ENCODE measurements at regions not wholly inside any gene's neighbourhood (a gene's known extent, or its start where the extent isn't known, plus 50 kb on each side); places are given as distances from the start of the nearest gene placed in this dataset.
A peak's percentile ranks its signal among the peaks of the same experiment; 100 is the strongest.
"Not testable (repeated sequence)": the region's sequence is repeated elsewhere in the genome, so short reads cannot be mapped to it uniquely, and the experiment has no call there.

GRCh38 chr4:9537101-9537500 lies 92.9 kb downstream of the DEFB131A start:
- SMC1A ChIA-PET (ENCODE audit: uncharacterized antibody, unreplicated experiment); ATAC-seq: not testable (repeated sequence)

GRCh38 chr4:9539939-9540520 lies 95.8 kb downstream of the DEFB131A start:
- H3K79me2 ChIP-seq (ENCODE audit: control insufficient read depth, insufficient read depth, low read length); H3K36me3 ChIP-seq (ENCODE audit: control insufficient read depth in 2 of 2, insufficient read depth in 2 of 2, low read length in 1 of 2); DNase-seq (ENCODE audit: low read depth, low spot score); H3K4me1 ChIP-seq (ENCODE audit: control insufficient read depth, insufficient read depth, low read length); H3K4me3 ChIP-seq; H3K27me3 ChIP-seq (replicated peaks in 1 of 2; ENCODE audit: control insufficient read depth in 2 of 2, insufficient read depth in 2 of 2, low read length in 1 of 2); POLR2A ChIA-PET; RAD21 ChIA-PET (ENCODE audit: unreplicated experiment); ATAC-seq; CTCF ChIA-PET; BruUV-seq (replicated peaks); SMC1A ChIA-PET (ENCODE audit: uncharacterized antibody, unreplicated experiment); H3K4me2 ChIP-seq (ENCODE audit: control insufficient read depth, insufficient read depth); H3K9ac ChIP-seq (ENCODE audit: control insufficient read depth, insufficient read depth, low read length); H2AFZ ChIP-seq (ENCODE audit: control insufficient read depth, low read depth, low read length); FAIRE-seq; intact Hi-C loops (cut with micrococcal nuclease; ENCODE audit: unreplicated experiment); H3K27ac ChIP-seq (ENCODE audit: control insufficient read depth, insufficient read depth); H3K9me3 ChIP-seq (replicated peaks; ENCODE audit: control insufficient read depth, insufficient read depth, low read length); H4K20me1 ChIP-seq (ENCODE audit: control insufficient read depth, insufficient read depth): not testable (repeated sequence)
- in situ Hi-C loops (cut with MboI) = loop anchor here (10.0 kb wide), 2 partner anchors 115 to 485 kb away; partner anchors contain the start of gene SLC2A9
- TF ChIP-seq ZBTB40 (IDR thresholded peaks at IDR 0.05; ENCODE audit: borderline replicate concordance) = 0 out of 2 replicates have a peak, but pooled peaks have one; percentile 46
- WGBS (ENCODE audit: insufficient coverage, insufficient replicate concordance, low lambda C conversion rate, missing lambda C conversion rate) = 41% methylated on average over 5 of the region's 5 CpGs

More at GRCh38 chr4:9537101-9537500, 92.9 kb downstream of the DEFB131A start:
- H3K4me2 ChIP-seq (ENCODE audit: control insufficient read depth, insufficient read depth); H3K27me3 ChIP-seq (replicated peaks in 1 of 2; ENCODE audit: control insufficient read depth in 2 of 2, insufficient read depth in 2 of 2, low read length in 1 of 2); H4K20me1 ChIP-seq (ENCODE audit: control insufficient read depth, insufficient read depth); H3K36me3 ChIP-seq (ENCODE audit: control insufficient read depth in 2 of 2, insufficient read depth in 2 of 2, low read length in 1 of 2); CTCF ChIA-PET; POLR2A ChIA-PET; H3K27ac ChIP-seq (ENCODE audit: control insufficient read depth, insufficient read depth); H3K9ac ChIP-seq (ENCODE audit: control insufficient read depth, insufficient read depth, low read length); H2AFZ ChIP-seq (ENCODE audit: control insufficient read depth, low read depth, low read length); BruUV-seq (replicated peaks); H3K79me2 ChIP-seq (ENCODE audit: control insufficient read depth, insufficient read depth, low read length); RAD21 ChIA-PET (ENCODE audit: unreplicated experiment); intact Hi-C loops (cut with micrococcal nuclease; ENCODE audit: unreplicated experiment); H3K4me1 ChIP-seq (ENCODE audit: control insufficient read depth, insufficient read depth, low read length); FAIRE-seq; DNase-seq (ENCODE audit: low read depth, low spot score); H3K9me3 ChIP-seq (replicated peaks; ENCODE audit: control insufficient read depth, insufficient read depth, low read length); H3K4me3 ChIP-seq: not testable (repeated sequence)
- in situ Hi-C loops (cut with MboI) = loop anchor here (10.0 kb wide), 2 partner anchors 118 to 488 kb away; partner anchors contain the start of gene SLC2A9
- 42% methylated on average over 9 of the region's 9 CpGs for WGBS (ENCODE audit: insufficient coverage, insufficient replicate concordance, low lambda C conversion rate, missing lambda C conversion rate)

- in situ Hi-C loops (cut with MboI) = not testable (repeated sequence)
These were observed 97.2 kb downstream of the DEFB131A start for GRCh38 chr4:9541388-9541915.

More at GRCh38 chr4:9541388-9541915, 97.2 kb downstream of the DEFB131A start:
- H3K4me1 ChIP-seq (ENCODE audit: control insufficient read depth, insufficient read depth, low read length); SMC1A ChIA-PET (ENCODE audit: uncharacterized antibody, unreplicated experiment); H3K36me3 ChIP-seq (ENCODE audit: control insufficient read depth in 2 of 2, insufficient read depth in 2 of 2, low read length in 1 of 2); CTCF ChIA-PET; H4K20me1 ChIP-seq (ENCODE audit: control insufficient read depth, insufficient read depth); BruUV-seq (replicated peaks); H2AFZ ChIP-seq (ENCODE audit: control insufficient read depth, low read depth, low read length); DNase-seq (ENCODE audit: low read depth, low spot score); H3K27me3 ChIP-seq (replicated peaks in 1 of 2; ENCODE audit: control insufficient read depth in 2 of 2, insufficient read depth in 2 of 2, low read length in 1 of 2); ATAC-seq; H3K9me3 ChIP-seq (replicated peaks; ENCODE audit: control insufficient read depth, insufficient read depth, low read length); H3K79me2 ChIP-seq (ENCODE audit: control insufficient read depth, insufficient read depth, low read length); RAD21 ChIA-PET (ENCODE audit: unreplicated experiment); intact Hi-C loops (cut with micrococcal nuclease; ENCODE audit: unreplicated experiment); H3K4me3 ChIP-seq; FAIRE-seq; H3K27ac ChIP-seq (ENCODE audit: control insufficient read depth, insufficient read depth); H3K4me2 ChIP-seq (ENCODE audit: control insufficient read depth, insufficient read depth); POLR2A ChIA-PET; H3K9ac ChIP-seq (ENCODE audit: control insufficient read depth, insufficient read depth, low read length): not testable (repeated sequence)
- WGBS (ENCODE audit: insufficient coverage, insufficient replicate concordance, low lambda C conversion rate, missing lambda C conversion rate) = 0% methylated on average over 3 of the region's 3 CpGs
